Trophoblast cell (in vitro differentiated cells and primary cell): ENCODE measurements at regions not wholly inside any gene's neighbourhood (a gene's known extent, or its start where the extent isn't known, plus 50 kb on each side); places are given as distances from the start of the nearest gene placed in this dataset.

Source experiments
- DNase-seq, 2 donors: peaks; one replicate each; pipeline ENCODE4 v3.0.0-alpha.2; 2016
- H2AFZ ChIP-seq: 2 replicates; pipeline ENCODE4 v1.6.1; 2013; ENCODE audit warnings: low read length, moderate library complexity, mild to moderate bottlenecking; ENCODE audit not compliant: insufficient read depth, poor library complexity
- H2AK5ac ChIP-seq: 2 replicates; pipeline ENCODE4 v1.6.1; 2013; ENCODE audit warnings: mild to moderate bottlenecking, low read length
- H2BK120ac ChIP-seq: 2 replicates; pipeline ENCODE4 v1.6.1; 2013; ENCODE audit warnings: low read length, mild to moderate bottlenecking, moderate library complexity; ENCODE audit not compliant: insufficient read depth, poor library complexity
- H2BK12ac ChIP-seq: 2 replicates; pipeline ENCODE4 v1.6.1; 2013; ENCODE audit warnings: mild to moderate bottlenecking, low read length, moderate library complexity
- H2BK5ac ChIP-seq: 2 replicates; pipeline ENCODE4 v1.6.1; 2013; ENCODE audit warnings: low read length, low read depth, moderate library complexity, mild to moderate bottlenecking; ENCODE audit not compliant: poor library complexity
- H3K14ac ChIP-seq: 2 replicates; pipeline ENCODE4 v1.6.1; 2013; ENCODE audit warnings: mild to moderate bottlenecking, low read length
- H3K18ac ChIP-seq: 2 replicates; pipeline ENCODE4 v1.6.1; 2013; ENCODE audit warnings: mild to moderate bottlenecking, low read length
- H3K23ac ChIP-seq: 2 replicates; pipeline ENCODE4 v1.6.1; 2013; ENCODE audit warnings: low read length
- H3K27ac ChIP-seq: 2 replicates; pipeline ENCODE4 v1.5.1; 2013; ENCODE audit warnings: low read depth, mild to moderate bottlenecking, inconsistent platforms, low read length, moderate library complexity
- H3K27me3 ChIP-seq: 2 replicates; pipeline ENCODE4 v1.6.1; 2013; ENCODE audit warnings: inconsistent platforms, mild to moderate bottlenecking, low read length, moderate library complexity; ENCODE audit not compliant: insufficient read depth
- H3K36me3 ChIP-seq, 2 experiments: 1 replicate in 1 of 2; 2 replicates in 1 of 2; pipeline ENCODE4 v1.6.1; 2013; ENCODE audit warnings: low read length in 2 of 2, mild to moderate bottlenecking in 2 of 2, moderate library complexity in 1 of 2; ENCODE audit not compliant: insufficient read depth in 2 of 2, control insufficient read depth in 1 of 2
- H3K4ac ChIP-seq: 2 replicates; pipeline ENCODE4 v1.6.1; 2013; ENCODE audit warnings: low read depth, mild to moderate bottlenecking, low read length, moderate library complexity
- H3K4me1 ChIP-seq, 2 experiments: 1 replicate in 1 of 2; 2 replicates in 1 of 2; pipeline ENCODE4 v1.6.1; 2013; ENCODE audit warnings: low read length in 2 of 2, mild to moderate bottlenecking in 2 of 2, moderate library complexity in 1 of 2; ENCODE audit not compliant: insufficient read depth in 2 of 2, control insufficient read depth in 1 of 2
- H3K4me2 ChIP-seq: 2 replicates; pipeline ENCODE4 v1.6.1; 2013; ENCODE audit warnings: inconsistent platforms, mild to moderate bottlenecking, low read length, moderate library complexity
- H3K4me3 ChIP-seq: 2 replicates; pipeline ENCODE4 v1.5.1; 2013; ENCODE audit warnings: mild to moderate bottlenecking, low read depth, low read length, inconsistent platforms
- H3K79me1 ChIP-seq: one replicate; pipeline ENCODE4 v1.6.1; 2013; ENCODE audit warnings: low read length
- H3K79me2 ChIP-seq: 2 replicates; pipeline ENCODE4 v1.6.1; 2013; ENCODE audit warnings: low read length, mild to moderate bottlenecking; ENCODE audit not compliant: control insufficient read depth, insufficient read depth, poor library complexity
- H3K9ac ChIP-seq: 2 replicates; pipeline ENCODE4 v1.6.1; 2013; ENCODE audit warnings: mild to moderate bottlenecking, low read length
- H3K9me3 ChIP-seq: 2 replicates; pipeline ENCODE4 v1.6.1; 2013; ENCODE audit warnings: low read depth, mild to moderate bottlenecking, control low read depth, inconsistent platforms, low read length; ENCODE audit not compliant: insufficient read depth
- H4K12ac ChIP-seq: 2 replicates; pipeline ENCODE4 v1.6.1; 2013; ENCODE audit warnings: low read depth, mild to moderate bottlenecking, low read length, moderate library complexity
- H4K8ac ChIP-seq: 2 replicates; pipeline ENCODE4 v1.6.1; 2013; ENCODE audit warnings: low read depth, mild to moderate bottlenecking, low read length, moderate library complexity
- H4K91ac ChIP-seq: one replicate; pipeline ENCODE4 v1.6.1; 2013; ENCODE audit warnings: low read depth, mild to moderate bottlenecking, low read length, moderate library complexity
- WGBS: extraction: QIAGEN DNeasy Blood & Tissue Kit; methylation state at CpG from one replicate; pipeline ENCODE4 v1.1.7; 2013; ENCODE audit warnings: missing lambda C conversion rate; ENCODE audit not compliant: insufficient read length, insufficient coverage; ENCODE audit errors: extremely low coverage; 5-methylcytosine and 5-hydroxymethylcytosine counted together

- Histone ChIP-seq H2AK5ac (no peak overlapping the region), H3K79me1 (no peaks in the 10 kb centered on the region), H4K12ac (no peak overlapping the region), H2BK120ac (no peak overlapping the region), H3K23ac (no peak overlapping the region), H4K91ac (no peak overlapping the region), H2BK5ac (no peak overlapping the region), H3K27me3 (no peaks in the 10 kb centered on the region), H3K4me3 (no peak overlapping the region), H2BK12ac (no peak overlapping the region), H3K4me2 (no peak overlapping the region), H3K9me3 (no peaks in the 10 kb centered on the region), H4K8ac (no peak overlapping the region), H3K4ac (no peak overlapping the region), H3K4me1 (peaks cover 0 to 2% of the 10 kb centered on the region in 2 experiments), H2AFZ (no peak overlapping the region), H3K79me2 (no peaks in the 10 kb centered on the region), H3K36me3 (no peaks in the 10 kb centered on the region), H3K18ac (no peak overlapping the region), H3K27ac (no peak overlapping the region), H3K9ac (no peak overlapping the region), H3K14ac (no peak overlapping the region)
- DNase-seq, result no peak
- no CpG with 5 or more reads among the region's 4 CpGs for WGBS
These were observed 207.8 kb downstream of the POSTN start for GRCh38 chr13:37390735-37391134.

GRCh38 chr13:37385956-37386670 lies 212.5 kb downstream of the POSTN start:
- Histone ChIP-seq H2AK5ac (no peak overlapping the region), H3K9ac (no peak overlapping the region), H3K18ac (no peak overlapping the region), H3K4me1 (no peaks in the 10 kb centered on the region), H3K27me3 (no peaks in the 10 kb centered on the region), H3K4me2 (no peak overlapping the region), H3K14ac (no peak overlapping the region), H4K8ac (no peak overlapping the region), H2BK12ac (no peak overlapping the region), H3K4me3 (no peak overlapping the region), H4K12ac (no peak overlapping the region), H4K91ac (no peak overlapping the region), H3K79me1 (no peaks in the 10 kb centered on the region), H3K23ac (no peak overlapping the region), H3K79me2 (no peaks in the 10 kb centered on the region), H2BK5ac (no peak overlapping the region), H3K9me3 (no peaks in the 10 kb centered on the region), H3K36me3 (no peaks in the 10 kb centered on the region), H2BK120ac (no peak overlapping the region), H3K27ac (no peak overlapping the region), H3K4ac (no peak overlapping the region), H2AFZ (no peak overlapping the region)
- peak; percentile 38 to 43 for DNase-seq
- no CpG with 5 or more reads among the region's 2 CpGs for WGBS

GRCh38 chr13:37385248-37385647 lies 213.3 kb downstream of the POSTN start:
- Histone ChIP-seq H2BK5ac (no peak overlapping the region), H2BK12ac (no peak overlapping the region), H2AK5ac (no peak overlapping the region), H3K79me1 (no peaks in the 10 kb centered on the region), H4K8ac (no peak overlapping the region), H4K12ac (no peak overlapping the region), H3K4me2 (peak overlapping the region; percentile 18), H3K18ac (no peak overlapping the region), H3K27ac (no peak overlapping the region), H3K9ac (no peak overlapping the region), H3K36me3 (no peaks in the 10 kb centered on the region), H3K4ac (no peak overlapping the region), H3K4me3 (no peak overlapping the region), H3K27me3 (no peaks in the 10 kb centered on the region), H4K91ac (no peak overlapping the region), H3K9me3 (no peaks in the 10 kb centered on the region), H2BK120ac (no peak overlapping the region), H3K14ac (no peak overlapping the region), H3K79me2 (no peaks in the 10 kb centered on the region), H2AFZ (no peak overlapping the region), H3K4me1 (no peaks in the 10 kb centered on the region), H3K23ac (no peak overlapping the region)
- peak in 1 of 2 donors; percentile 14 for DNase-seq
- no CpG with 5 or more reads among the region's 4 CpGs for WGBS

- Histone ChIP-seq H3K9ac (no peak overlapping the region), H2AFZ (no peak overlapping the region), H3K36me3 (no peaks in the 10 kb centered on the region), H2BK5ac (no peak overlapping the region), H3K14ac (no peak overlapping the region), H3K4me3 (no peak overlapping the region), H3K79me2 (no peaks in the 10 kb centered on the region), H4K91ac (no peak overlapping the region), H2BK12ac (no peak overlapping the region), H3K4me1 (no peaks in the 10 kb centered on the region), H3K27me3 (no peaks in the 10 kb centered on the region), H3K4ac (no peak overlapping the region), H2BK120ac (no peak overlapping the region), H3K4me2 (no peak overlapping the region), H3K18ac (no peak overlapping the region), H3K9me3 (no peaks in the 10 kb centered on the region), H4K8ac (no peak overlapping the region), H3K27ac (no peak overlapping the region), H3K23ac (no peak overlapping the region), H3K79me1 (no peaks in the 10 kb centered on the region), H4K12ac (no peak overlapping the region), H2AK5ac (no peak overlapping the region)
- no CpG with 5 or more reads among the region's 2 CpGs for WGBS
- no peak for DNase-seq
These were observed 214.7 kb downstream of the POSTN start for GRCh38 chr13:37383856-37384370.
